ENCODE measurements at regions not wholly inside any gene's neighbourhood (a gene's known extent, or its start where the extent isn't known, plus 50 kb on each side); places are given as distances from the start of the nearest gene placed in this dataset.

- no peak for DNase-seq
Measured at GRCh38 chr4:26020083-26020668, 106.2 kb downstream of the SMIM20 start.

GRCh38 chr4:26020881-26021280, 106.9 kb downstream of the SMIM20 start:
- Histone ChIP-seq H3K9ac (ENCODE audit: low read length) (no peak overlapping the region), H3K79me1 (ENCODE audit: low read length) (no peaks in the 10 kb centered on the region), H3K23ac (ENCODE audit: low read length) (no peak overlapping the region), H2BK5ac (ENCODE audit: low read length) (no peak overlapping the region), H3K18ac (ENCODE audit: low read length) (no peak overlapping the region), H3K4me1 (ENCODE audit: control insufficient read depth, low read depth, low read length) (no peaks in the 10 kb centered on the region), H3K56ac (ENCODE audit: low read length) (no peak overlapping the region), H3K79me2 (ENCODE audit: control insufficient read depth, insufficient read depth, low read length) (no peaks in the 10 kb centered on the region), H3K27me3 (ENCODE audit: insufficient read depth, low read length, poor library complexity) (no peaks in the 10 kb centered on the region), H4K5ac (ENCODE audit: low read length) (no peak overlapping the region), H2BK15ac (replicated peaks; ENCODE audit: low read depth) (no peak overlapping the region), H4K8ac (ENCODE audit: low read depth, low read length) (no peak overlapping the region), H3K36me3 (ENCODE audit: control insufficient read depth, insufficient read depth, low read length) (no peaks in the 10 kb centered on the region), H3K27ac (ENCODE audit: low read depth, low read length) (no peak overlapping the region), H2AK5ac (ENCODE audit: low read length) (no peak overlapping the region), H3K4me3 (ENCODE audit: low read length) (no peak overlapping the region), H3K4me2 (ENCODE audit: low read length) (no peak overlapping the region), H2BK120ac (ENCODE audit: low read depth, low read length) (no peak overlapping the region), H3K4ac (ENCODE audit: low read depth, low read length) (no peak overlapping the region)
- DNase-seq = no peak
- WGBS (ENCODE audit: extremely low coverage, insufficient coverage, low lambda C conversion rate) = no CpG with 5 or more reads among the region's 6 CpGs

More at GRCh38 chr4:26020083-26020668, 106.2 kb downstream of the SMIM20 start:
- no peaks in the 10 kb centered on the region for H3K36me3 ChIP-seq (ENCODE audit: control insufficient read depth, insufficient read depth, low read length)
- no peak overlapping the region for H4K5ac ChIP-seq (ENCODE audit: low read length)
- no peak overlapping the region for H3K18ac ChIP-seq (ENCODE audit: low read length)
- no peak overlapping the region for H2BK15ac ChIP-seq (replicated peaks; ENCODE audit: low read depth)
- H3K4me1 ChIP-seq (ENCODE audit: control insufficient read depth, low read depth, low read length) = no peaks in the 10 kb centered on the region
- no peak overlapping the region for H3K56ac ChIP-seq (ENCODE audit: low read length)
- WGBS (ENCODE audit: extremely low coverage, insufficient coverage, low lambda C conversion rate) = no CpG with 5 or more reads among the region's 10 CpGs
- H3K27me3 ChIP-seq (ENCODE audit: insufficient read depth, low read length, poor library complexity) = no peaks in the 10 kb centered on the region
- H4K8ac ChIP-seq (ENCODE audit: low read depth, low read length) = no peak overlapping the region
- H3K4ac ChIP-seq (ENCODE audit: low read depth, low read length) = no peak overlapping the region
- H2BK5ac ChIP-seq (ENCODE audit: low read length) = no peak overlapping the region
- no peak overlapping the region for H2BK120ac ChIP-seq (ENCODE audit: low read depth, low read length)
- H3K79me2 ChIP-seq (ENCODE audit: control insufficient read depth, insufficient read depth, low read length) = no peaks in the 10 kb centered on the region
- H3K23ac ChIP-seq (ENCODE audit: low read length) = no peak overlapping the region
- H3K27ac ChIP-seq (ENCODE audit: low read depth, low read length) = no peak overlapping the region
- H3K9ac ChIP-seq (ENCODE audit: low read length) = no peak overlapping the region
- no peaks in the 10 kb centered on the region for H3K79me1 ChIP-seq (ENCODE audit: low read length)
- H3K4me3 ChIP-seq (ENCODE audit: low read length) = no peak overlapping the region
- no peak overlapping the region for H3K4me2 ChIP-seq (ENCODE audit: low read length)
- H2AK5ac ChIP-seq (ENCODE audit: low read length) = no peak overlapping the region

- no peak overlapping the region for H3K23ac ChIP-seq (ENCODE audit: low read length)
- no peak overlapping the region for H2BK15ac ChIP-seq (replicated peaks; ENCODE audit: low read depth)
- no peak overlapping the region for H3K4ac ChIP-seq (ENCODE audit: low read depth, low read length)
- DNase-seq = no peak
- no peak overlapping the region for H3K56ac ChIP-seq (ENCODE audit: low read length)
- H2BK5ac ChIP-seq (ENCODE audit: low read length) = no peak overlapping the region
- H3K4me1 ChIP-seq (ENCODE audit: control insufficient read depth, low read depth, low read length) = no peaks in the 10 kb centered on the region
- H3K4me3 ChIP-seq (ENCODE audit: low read length) = no peak overlapping the region
- no peaks in the 10 kb centered on the region for H3K27me3 ChIP-seq (ENCODE audit: insufficient read depth, low read length, poor library complexity)
- no peak overlapping the region for H2AK5ac ChIP-seq (ENCODE audit: low read length)
- H3K36me3 ChIP-seq (ENCODE audit: control insufficient read depth, insufficient read depth, low read length) = no peaks in the 10 kb centered on the region
- WGBS (ENCODE audit: extremely low coverage, insufficient coverage, low lambda C conversion rate) = no CpG with 5 or more reads among the region's 8 CpGs
- H3K79me2 ChIP-seq (ENCODE audit: control insufficient read depth, insufficient read depth, low read length) = no peaks in the 10 kb centered on the region
- H2BK120ac ChIP-seq (ENCODE audit: low read depth, low read length) = no peak overlapping the region
- no peak overlapping the region for H4K5ac ChIP-seq (ENCODE audit: low read length)
- no peak overlapping the region for H3K9ac ChIP-seq (ENCODE audit: low read length)
- H3K27ac ChIP-seq (ENCODE audit: low read depth, low read length) = no peak overlapping the region
- H4K8ac ChIP-seq (ENCODE audit: low read depth, low read length) = no peak overlapping the region
- H3K4me2 ChIP-seq (ENCODE audit: low read length) = no peak overlapping the region
- H3K18ac ChIP-seq (ENCODE audit: low read length) = no peak overlapping the region
- H3K79me1 ChIP-seq (ENCODE audit: low read length) = no peaks in the 10 kb centered on the region
Measured at GRCh38 chr4:26021417-26022345, 107.7 kb downstream of the SMIM20 start.

- no peak overlapping the region for H2BK120ac ChIP-seq (ENCODE audit: low read depth, low read length)
- no peak overlapping the region for H3K4me3 ChIP-seq (ENCODE audit: low read length)
- H3K9ac ChIP-seq (ENCODE audit: low read length) = no peak overlapping the region
- H2BK15ac ChIP-seq (replicated peaks; ENCODE audit: low read depth) = no peak overlapping the region
- H3K18ac ChIP-seq (ENCODE audit: low read length) = no peak overlapping the region
- H4K8ac ChIP-seq (ENCODE audit: low read depth, low read length) = no peak overlapping the region
- no peaks in the 10 kb centered on the region for H3K4me1 ChIP-seq (ENCODE audit: control insufficient read depth, low read depth, low read length)
- no peaks in the 10 kb centered on the region for H3K27me3 ChIP-seq (ENCODE audit: insufficient read depth, low read length, poor library complexity)
- H3K36me3 ChIP-seq (ENCODE audit: control insufficient read depth, insufficient read depth, low read length) = no peaks in the 10 kb centered on the region
- no peak overlapping the region for H3K56ac ChIP-seq (ENCODE audit: low read length)
- no peak overlapping the region for H3K27ac ChIP-seq (ENCODE audit: low read depth, low read length)
- H3K4me2 ChIP-seq (ENCODE audit: low read length) = no peak overlapping the region
- H2AK5ac ChIP-seq (ENCODE audit: low read length) = no peak overlapping the region
- H4K5ac ChIP-seq (ENCODE audit: low read length) = no peak overlapping the region
- no peak for DNase-seq
- H3K4ac ChIP-seq (ENCODE audit: low read depth, low read length) = no peak overlapping the region
- no peak overlapping the region for H2BK5ac ChIP-seq (ENCODE audit: low read length)
- no peak overlapping the region for H3K23ac ChIP-seq (ENCODE audit: low read length)
- no peaks in the 10 kb centered on the region for H3K79me1 ChIP-seq (ENCODE audit: low read length)
- H3K79me2 ChIP-seq (ENCODE audit: control insufficient read depth, insufficient read depth, low read length) = no peaks in the 10 kb centered on the region
- no CpG with 5 or more reads among the region's 7 CpGs for WGBS (ENCODE audit: extremely low coverage, insufficient coverage, low lambda C conversion rate)
Measured at GRCh38 chr4:26022346-26023202, 108.6 kb downstream of the SMIM20 start.

GRCh38 chr4:26023203-26023972, 109.4 kb downstream of the SMIM20 start:
- Histone ChIP-seq H3K4me3 (ENCODE audit: low read length) (no peak overlapping the region), H2AK5ac (ENCODE audit: low read length) (no peak overlapping the region), H3K36me3 (ENCODE audit: control insufficient read depth, insufficient read depth, low read length) (no peaks in the 10 kb centered on the region)

More at GRCh38 chr4:26023203-26023972, 109.4 kb downstream of the SMIM20 start:
- no peak overlapping the region for H3K23ac ChIP-seq (ENCODE audit: low read length)
- H3K27ac ChIP-seq (ENCODE audit: low read depth, low read length) = no peak overlapping the region
- WGBS (ENCODE audit: extremely low coverage, insufficient coverage, low lambda C conversion rate) = no CpG with 5 or more reads among the region's 11 CpGs
- no peak overlapping the region for H3K4me2 ChIP-seq (ENCODE audit: low read length)
- no peak overlapping the region for H3K18ac ChIP-seq (ENCODE audit: low read length)
- H3K27me3 ChIP-seq (ENCODE audit: insufficient read depth, low read length, poor library complexity) = no peaks in the 10 kb centered on the region
- no peak overlapping the region for H2BK120ac ChIP-seq (ENCODE audit: low read depth, low read length)
- no peak overlapping the region for H3K56ac ChIP-seq (ENCODE audit: low read length)
- H4K8ac ChIP-seq (ENCODE audit: low read depth, low read length) = no peak overlapping the region
- no peak overlapping the region for H4K5ac ChIP-seq (ENCODE audit: low read length)
- no peak overlapping the region for H3K4ac ChIP-seq (ENCODE audit: low read depth, low read length)
- H3K79me1 ChIP-seq (ENCODE audit: low read length) = no peaks in the 10 kb centered on the region
- no peak overlapping the region for H3K9ac ChIP-seq (ENCODE audit: low read length)
- no peak overlapping the region for H2BK5ac ChIP-seq (ENCODE audit: low read length)
- H2BK15ac ChIP-seq (replicated peaks; ENCODE audit: low read depth) = no peak overlapping the region
- DNase-seq = no peak
- no peaks in the 10 kb centered on the region for H3K79me2 ChIP-seq (ENCODE audit: control insufficient read depth, insufficient read depth, low read length)
- no peaks in the 10 kb centered on the region for H3K4me1 ChIP-seq (ENCODE audit: control insufficient read depth, low read depth, low read length)

Data from mesendoderm (in vitro differentiated cells).